GM12878 (cell line): ENCODE measurements at regions not wholly inside any gene's neighbourhood (a gene's known extent, or its start where the extent isn't known, plus 50 kb on each side); places are given as distances from the start of the nearest gene placed in this dataset.

Experiments
- ATAC-seq: fragments of 200-7000 bp; cut with Tn5 transposase; 3 replicates; pipeline ENCODE4 v1.9.1; 2020; ENCODE audit warnings: mild to moderate bottlenecking, moderate library complexity
- BruUV-seq: library from RNA; stranded (reverse); fragments of 400-500 nt; replicated peaks from 2 replicates; lab custom pipeline; 2021; lab: Mats Ljungman, UMichigan
- CTCF ChIA-PET: fragments of 300-600 bp; sonication (Branson Sonifier 250); formaldehyde crosslinking; extraction: SDS; loops from one replicate; lab custom pipeline; 2021; ENCODE audit warnings: inconsistent platforms; lab: Yijun Ruan, JAX
- POLR2A ChIA-PET: fragments of 350-600 bp; formaldehyde crosslinking; extraction: SDS; loops from one replicate; lab custom pipeline; 2021; ENCODE audit warnings: inconsistent platforms; lab: Charles Lee
- RAD21 ChIA-PET: fragments of 300-600 bp; sonication (Branson Sonifier 250); formaldehyde crosslinking; loops from one replicate; lab custom pipeline; 2023; ENCODE audit warnings: antibody characterized with exemption; ENCODE audit not compliant: unreplicated experiment; lab: Charles Lee
- SMC1A ChIA-PET: fragments of 300-600 bp; sonication (Branson Sonifier 250); formaldehyde crosslinking; loops from one replicate; lab custom pipeline; 2023; ENCODE audit not compliant: unreplicated experiment, uncharacterized antibody; lab: Charles Lee
- DNase-seq: peaks from one replicate; pipeline ENCODE4 v3.0.0-alpha.2; 2011; ENCODE audit warnings: low read depth, low spot score
- FAIRE-seq: peaks from 3 replicates; lab custom pipeline; 2011; peaks lifted over from hg19 to GRCh38; lab: Jason Lieb, UNC
- H2AFZ ChIP-seq: 2 replicates; pipeline ENCODE4 v1.6.0; 2011; ENCODE audit warnings: low read depth, low read length, control low read depth; ENCODE audit not compliant: control insufficient read depth
- H3K27ac ChIP-seq: 2 replicates; pipeline ENCODE4 v1.5.1; 2011; ENCODE audit warnings: control low read depth; ENCODE audit not compliant: control insufficient read depth, insufficient read depth
- H3K27me3 ChIP-seq, 2 experiments: replicated peaks in 1 of 2; 2 replicates each; pipeline versions ENCODE4 v1.6.0 to v1.6.1; 2011; ENCODE audit warnings: low read length in 1 of 2; ENCODE audit not compliant: control insufficient read depth in 2 of 2, insufficient read depth in 2 of 2
- H3K36me3 ChIP-seq, 2 experiments: 2 replicates each; pipeline ENCODE4 v1.5.1; 2011; ENCODE audit warnings: low read length in 1 of 2; ENCODE audit not compliant: control insufficient read depth in 2 of 2, insufficient read depth in 2 of 2
- H3K4me1 ChIP-seq: 2 replicates; pipeline ENCODE4 v1.6.1; 2011; ENCODE audit warnings: mild to moderate bottlenecking, low read length, moderate library complexity, mixed read lengths; ENCODE audit not compliant: control insufficient read depth, insufficient read depth
- H3K4me2 ChIP-seq: 2 replicates; pipeline ENCODE4 v1.6.0; 2011; ENCODE audit warnings: control low read depth; ENCODE audit not compliant: control insufficient read depth, insufficient read depth
- H3K4me3 ChIP-seq: fragments of 200-600 bp; sonication (generic); 2 replicates; pipeline ENCODE4 v1.5.1; 2016
- H3K79me2 ChIP-seq: 2 replicates; pipeline ENCODE4 v1.6.0; 2011; ENCODE audit warnings: low read length; ENCODE audit not compliant: control insufficient read depth, insufficient read depth
- H3K9ac ChIP-seq: 2 replicates; pipeline ENCODE4 v1.8.0; 2011; ENCODE audit warnings: low read length, control low read depth, mixed read lengths; ENCODE audit not compliant: control insufficient read depth, insufficient read depth
- H3K9me3 ChIP-seq: replicated peaks from 3 replicates; pipeline ENCODE4 v1.5.1; 2011; ENCODE audit warnings: mild to moderate bottlenecking, low read length; ENCODE audit not compliant: control insufficient read depth, insufficient read depth
- H4K20me1 ChIP-seq: 2 replicates; pipeline ENCODE4 v1.6.0; 2011; ENCODE audit not compliant: control insufficient read depth, insufficient read depth
- BCL11A ChIP-seq: IDR thresholded peaks from 2 replicates; pipeline ENCODE4 v1.6.1; 2011; ENCODE audit warnings: low read depth, low read length
- BMI1 ChIP-seq: fragments of 450-650 bp; IDR thresholded peaks from 2 replicates; pipeline ENCODE4 v1.6.1; 2016; ENCODE audit warnings: mild to moderate bottlenecking, moderate library complexity, borderline replicate concordance
- EP300 ChIP-seq, 2 experiments: fragments of 150-350 bp in 1 of 2; IDR thresholded peaks; 2 replicates each; pipeline ENCODE4 v1.6.1; 2011 to 2012; ENCODE audit warnings: low read depth in 2 of 2, low read length in 2 of 2, borderline replicate concordance in 1 of 2, improper control_type of control experiment in 1 of 2, inconsistent platforms in 1 of 2; ENCODE audit not compliant: control insufficient read depth in 1 of 2
- KLF5 ChIP-seq: fragments of 450-650 bp; IDR thresholded peaks from 2 replicates; pipeline ENCODE4 v1.6.1; 2014; ENCODE audit warnings: mild to moderate bottlenecking; ENCODE audit not compliant: partially characterized antibody
- NBN ChIP-seq: fragments of 450-650 bp; IDR thresholded peaks from 2 replicates; pipeline ENCODE4 v1.6.1; 2016
- NRF1 ChIP-seq: conservative IDR thresholded peaks from 2 replicates; pipeline ENCODE4 v1.6.1; 2011; ENCODE audit warnings: mild to moderate bottlenecking, low read depth, low read length, improper control_type of control experiment
- RBBP5 ChIP-seq: fragments of 200-600 bp; sonication (generic); conservative IDR thresholded peaks from 2 replicates; pipeline ENCODE4 v1.6.1; 2016
- WRNIP1 ChIP-seq: IDR thresholded peaks from 2 replicates; pipeline ENCODE4 v1.6.1; 2011; ENCODE audit warnings: low read depth, low read length, improper control_type of control experiment, borderline replicate concordance
- WGBS: methylation state at CpG from one replicate; pipeline ENCODE4 v1.1.6; 2016; ENCODE audit warnings: low lambda C conversion rate; ENCODE audit not compliant: insufficient replicate concordance, insufficient coverage; ENCODE audit errors: missing lambda C conversion rate; 5-methylcytosine and 5-hydroxymethylcytosine counted together
- in situ Hi-C: fragments of 300-500 bp; cut with MboI; formaldehyde crosslinking; loops from 9 replicates; pipeline ENCODE4 v1.14.3; 2018; ENCODE audit warnings: mixed read lengths
- intact Hi-C: fragments of 100-400 bp; cut with micrococcal nuclease; formaldehyde crosslinking; loops from one replicate; pipeline ENCODE4 v1.14.2; 2022; ENCODE audit not compliant: unreplicated experiment
- TF ChIP-seq, protein P1 (sequence below): IDR thresholded peaks from 2 replicates; pipeline ENCODE4 v1.6.1; 2011; ENCODE audit warnings: mild to moderate bottlenecking, low read depth, low read length, moderate library complexity; ENCODE audit not compliant: insufficient replicate concordance
- TF ChIP-seq, protein P2 (sequence below): fragments of 150-350 bp; IDR thresholded peaks from 2 replicates; pipeline ENCODE4 v1.6.1; 2016; ENCODE audit warnings: low read depth, low read length

DNA sequence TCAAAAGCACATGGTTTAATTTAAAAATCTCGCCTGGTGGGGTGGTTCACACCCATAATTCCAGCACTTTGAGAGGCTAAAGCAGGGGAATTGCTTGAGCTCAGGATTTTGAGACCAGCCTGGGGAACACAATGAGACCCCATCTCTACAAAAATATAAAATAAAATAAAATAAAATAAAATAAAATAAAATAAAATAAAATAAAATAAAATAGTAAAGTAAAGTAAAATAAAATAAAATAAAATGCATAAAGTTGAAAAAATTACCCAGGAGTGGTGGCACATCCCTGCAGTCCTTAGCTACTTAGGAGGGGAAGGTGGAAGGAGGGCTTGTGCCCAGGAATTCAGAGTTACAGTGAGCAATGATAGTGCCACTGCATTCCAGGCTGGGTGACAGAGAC, 88.7 kb upstream of the MS4A8 start:
- no peaks in the 10 kb centered on the region for H4K20me1 ChIP-seq
- no peaks in the 10 kb centered on the region for H3K36me3 ChIP-seq
- in situ Hi-C loops (loop anchor here (10.0 kb wide), 1 partner anchor 246 kb away; no protein-coding TSS in a partner anchor), intact Hi-C loops (no loop called here)
- H3K4me2 ChIP-seq: no peak overlapping the region
- H3K4me3 ChIP-seq: no peak overlapping the region
- BruUV-seq: no TSS peak
- no peak overlapping the region for H2AFZ ChIP-seq
- TF ChIP-seq NRF1 (no peak), EP300 (IDR thresholded peaks at IDR 0.05; ENCODE audit: borderline replicate concordance in 1 of 2, control insufficient read depth in 1 of 2, low read depth in 2 of 2, low read length in 2 of 2) (no peak), KLF5 (no peak), BMI1 (no peak), WRNIP1 (no peak), NBN (no peak), RBBP5 (no peak), BCL11A (no peak)
- TF ChIP-seq, protein P1, sequence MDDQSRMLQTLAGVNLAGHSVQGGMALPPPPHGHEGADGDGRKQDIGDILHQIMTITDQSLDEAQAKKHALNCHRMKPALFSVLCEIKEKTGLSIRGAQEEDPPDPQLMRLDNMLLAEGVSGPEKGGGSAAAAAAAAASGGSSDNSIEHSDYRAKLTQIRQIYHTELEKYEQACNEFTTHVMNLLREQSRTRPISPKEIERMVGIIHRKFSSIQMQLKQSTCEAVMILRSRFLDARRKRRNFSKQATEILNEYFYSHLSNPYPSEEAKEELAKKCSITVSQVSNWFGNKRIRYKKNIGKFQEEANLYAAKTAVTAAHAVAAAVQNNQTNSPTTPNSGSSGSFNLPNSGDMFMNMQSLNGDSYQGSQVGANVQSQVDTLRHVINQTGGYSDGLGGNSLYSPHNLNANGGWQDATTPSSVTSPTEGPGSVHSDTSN: no peak
- TF ChIP-seq, protein P2, sequence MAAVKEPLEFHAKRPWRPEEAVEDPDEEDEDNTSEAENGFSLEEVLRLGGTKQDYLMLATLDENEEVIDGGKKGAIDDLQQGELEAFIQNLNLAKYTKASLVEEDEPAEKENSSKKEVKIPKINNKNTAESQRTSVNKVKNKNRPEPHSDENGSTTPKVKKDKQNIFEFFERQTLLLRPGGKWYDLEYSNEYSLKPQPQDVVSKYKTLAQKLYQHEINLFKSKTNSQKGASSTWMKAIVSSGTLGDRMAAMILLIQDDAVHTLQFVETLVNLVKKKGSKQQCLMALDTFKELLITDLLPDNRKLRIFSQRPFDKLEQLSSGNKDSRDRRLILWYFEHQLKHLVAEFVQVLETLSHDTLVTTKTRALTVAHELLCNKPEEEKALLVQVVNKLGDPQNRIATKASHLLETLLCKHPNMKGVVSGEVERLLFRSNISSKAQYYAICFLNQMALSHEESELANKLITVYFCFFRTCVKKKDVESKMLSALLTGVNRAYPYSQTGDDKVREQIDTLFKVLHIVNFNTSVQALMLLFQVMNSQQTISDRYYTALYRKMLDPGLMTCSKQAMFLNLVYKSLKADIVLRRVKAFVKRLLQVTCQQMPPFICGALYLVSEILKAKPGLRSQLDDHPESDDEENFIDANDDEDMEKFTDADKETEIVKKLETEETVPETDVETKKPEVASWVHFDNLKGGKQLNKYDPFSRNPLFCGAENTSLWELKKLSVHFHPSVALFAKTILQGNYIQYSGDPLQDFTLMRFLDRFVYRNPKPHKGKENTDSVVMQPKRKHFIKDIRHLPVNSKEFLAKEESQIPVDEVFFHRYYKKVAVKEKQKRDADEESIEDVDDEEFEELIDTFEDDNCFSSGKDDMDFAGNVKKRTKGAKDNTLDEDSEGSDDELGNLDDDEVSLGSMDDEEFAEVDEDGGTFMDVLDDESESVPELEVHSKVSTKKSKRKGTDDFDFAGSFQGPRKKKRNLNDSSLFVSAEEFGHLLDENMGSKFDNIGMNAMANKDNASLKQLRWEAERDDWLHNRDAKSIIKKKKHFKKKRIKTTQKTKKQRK: no peak
- ChIA-PET SMC1A (interaction anchor here (1.0 to 2.8 kb wide), 6 partner anchors 15 to 277 kb away, joined by 3 to 12 read pairs (median 4); no protein-coding TSS in a partner anchor), RAD21 (no interaction called here), CTCF (interaction anchor here (0.9 to 2.1 kb wide), 5 partner anchors 23 to 359 kb away, joined by 3 to 5 read pairs (median 5); no protein-coding TSS in a partner anchor), POLR2A (no interaction called here)
- H3K27me3 ChIP-seq: no peaks in the 10 kb centered on the region
- no peaks in the 10 kb centered on the region for H3K79me2 ChIP-seq
- no peak for FAIRE-seq
- no peak overlapping the region for H3K27ac ChIP-seq
- DNase-seq: no peak
- WGBS: 14% methylated on average over 1 of the region's 1 CpG
- H3K9ac ChIP-seq: no peak overlapping the region
- 0 out of 2 replicates have a peak, but pooled peaks cover 5% of the 10 kb centered on the region for H3K4me1 ChIP-seq
- H3K9me3 ChIP-seq: no peaks in the 10 kb centered on the region
- ATAC-seq: no peak
